ENCODE measurements at regions not wholly inside any gene's neighbourhood (a gene's known extent, or its start where the extent isn't known, plus 50 kb on each side); places are given as distances from the start of the nearest gene placed in this dataset.

- TF ChIP-seq CTCF (conservative IDR thresholded peaks at IDR 0.05 in 1 of 2, IDR thresholded peaks at IDR 0.05 in 1 of 2; ENCODE audit: extremely low read depth in 1 of 2, insufficient read depth in 1 of 2, low read depth in 1 of 2, low read length in 2 of 2) = no peak
- TF ChIP-seq EZH2 (IDR thresholded peaks at IDR 0.05; ENCODE audit: borderline replicate concordance, low read length) = no peak
Measured at GRCh38 chr1:56437959-56438358, 141.4 kb downstream of the PLPP3 start.

Measured in mammary epithelial cell (primary cell).